ENCODE measurements at regions not wholly inside any gene's neighbourhood (a gene's known extent, or its start where the extent isn't known, plus 50 kb on each side); places are given as distances from the start of the nearest gene placed in this dataset.

DNA sequence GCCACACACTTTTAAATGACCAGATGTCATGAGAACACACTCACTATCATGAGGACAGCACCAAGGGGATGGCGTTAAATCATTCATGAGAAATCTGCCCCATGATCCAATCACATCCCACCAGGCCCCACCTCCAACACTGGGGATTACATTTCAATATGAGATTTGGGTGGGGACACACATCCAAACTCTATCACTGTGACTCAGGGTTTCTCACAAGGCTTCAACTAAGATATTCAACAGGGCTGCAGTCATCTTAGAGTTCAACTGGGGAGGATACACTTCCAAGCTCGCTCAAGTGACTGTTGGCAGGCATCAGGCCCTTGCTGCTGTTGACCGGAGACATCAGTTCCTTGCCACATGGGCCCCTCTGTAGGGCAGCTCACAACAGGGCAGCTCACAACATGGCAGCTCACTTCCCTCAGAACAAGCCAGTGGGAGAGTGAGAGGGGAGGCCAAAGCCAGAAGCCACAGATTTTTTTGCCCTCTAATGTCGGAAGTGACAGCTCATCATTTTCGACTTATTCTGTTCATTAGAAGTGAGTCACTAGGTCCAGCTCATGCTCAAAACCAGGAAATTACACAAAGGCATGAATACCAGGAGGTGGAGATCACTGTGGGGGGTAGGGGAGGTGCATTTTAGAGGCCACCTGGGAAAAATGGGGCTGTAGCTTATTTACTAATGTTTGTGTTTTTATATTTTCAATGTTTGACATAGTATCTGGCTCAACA, 50.8 kb upstream of the PTHLH start:
- no peak for DNase-seq
- Histone ChIP-seq H3K4me3 (ENCODE audit: low read depth, low read length) (no peak overlapping the region), H3K27me3 (no peaks in the 10 kb centered on the region), H3K36me3 (no peaks in the 10 kb centered on the region), H3K4me1 (peaks cover 15% of the 10 kb centered on the region), H3K9me3 (no peaks in the 10 kb centered on the region)
- no peak for TF ChIP-seq CTCF (IDR thresholded peaks at IDR 0.05; ENCODE audit: low read depth, low read length)

DNA sequence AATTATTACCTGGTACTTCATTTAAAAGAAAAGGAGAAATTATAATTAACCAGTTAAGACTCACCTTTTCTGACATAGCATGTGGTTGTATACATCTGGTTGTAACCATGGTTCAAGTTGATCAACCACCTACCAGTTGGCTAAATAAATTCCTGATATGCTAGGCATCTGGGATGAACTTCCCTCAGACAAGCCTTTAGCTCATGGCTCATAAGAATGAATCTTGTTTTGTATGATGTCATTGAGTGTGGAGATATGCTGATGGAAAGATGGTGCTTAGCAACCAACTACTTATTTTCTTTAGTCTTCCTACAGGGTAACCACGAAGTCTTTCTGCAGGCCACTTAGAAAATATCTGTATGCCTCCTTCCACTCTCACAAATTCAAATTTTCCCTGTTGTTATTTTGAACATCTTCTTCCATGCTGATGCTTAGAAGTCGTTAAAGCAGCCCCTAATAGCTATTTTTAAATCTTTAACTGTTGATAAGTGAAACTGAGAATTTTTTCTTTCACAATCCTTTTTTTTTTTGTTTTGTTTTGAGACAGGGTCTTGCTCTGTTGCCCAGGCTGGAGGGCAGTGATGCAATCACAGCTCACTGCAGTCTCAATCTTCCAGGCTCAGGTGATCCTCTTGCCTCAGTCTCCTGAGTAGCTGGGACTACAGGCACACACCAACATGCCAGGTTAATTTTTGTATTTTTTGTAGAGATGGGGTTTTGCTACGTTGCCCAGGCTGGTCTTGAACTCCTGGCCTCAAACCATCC, 51.9 kb upstream of the PTHLH start:
- DNase-seq: no peak
- Histone ChIP-seq H3K36me3 (no peaks in the 10 kb centered on the region), H3K4me3 (ENCODE audit: low read depth, low read length) (no peak overlapping the region), H3K27me3 (no peaks in the 10 kb centered on the region), H3K9me3 (no peaks in the 10 kb centered on the region), H3K4me1 (peaks cover 19% of the 10 kb centered on the region)
- TF ChIP-seq CTCF (IDR thresholded peaks at IDR 0.05; ENCODE audit: low read depth, low read length): no peak

GRCh38 chr12:28025821-28026505, 53.4 kb upstream of the PTHLH start:
- Histone ChIP-seq H3K36me3 (no peaks in the 10 kb centered on the region), H3K4me3 (ENCODE audit: low read depth, low read length) (no peak overlapping the region), H3K9me3 (no peaks in the 10 kb centered on the region), H3K27me3 (no peaks in the 10 kb centered on the region), H3K4me1 (peaks cover 19% of the 10 kb centered on the region)
- DNase-seq: no peak
- no peak for TF ChIP-seq CTCF (IDR thresholded peaks at IDR 0.05; ENCODE audit: low read depth, low read length)

GRCh38 chr12:28026701-28027100, 54.2 kb upstream of the PTHLH start:
- Histone ChIP-seq H3K9me3 (no peaks in the 10 kb centered on the region), H3K4me1 (peaks cover 19% of the 10 kb centered on the region), H3K4me3 (ENCODE audit: low read depth, low read length) (no peak overlapping the region), H3K27me3 (no peaks in the 10 kb centered on the region), H3K36me3 (no peaks in the 10 kb centered on the region)
- TF ChIP-seq CTCF (IDR thresholded peaks at IDR 0.05; ENCODE audit: low read depth, low read length): no peak
- peak; percentile 37 for DNase-seq

DNA sequence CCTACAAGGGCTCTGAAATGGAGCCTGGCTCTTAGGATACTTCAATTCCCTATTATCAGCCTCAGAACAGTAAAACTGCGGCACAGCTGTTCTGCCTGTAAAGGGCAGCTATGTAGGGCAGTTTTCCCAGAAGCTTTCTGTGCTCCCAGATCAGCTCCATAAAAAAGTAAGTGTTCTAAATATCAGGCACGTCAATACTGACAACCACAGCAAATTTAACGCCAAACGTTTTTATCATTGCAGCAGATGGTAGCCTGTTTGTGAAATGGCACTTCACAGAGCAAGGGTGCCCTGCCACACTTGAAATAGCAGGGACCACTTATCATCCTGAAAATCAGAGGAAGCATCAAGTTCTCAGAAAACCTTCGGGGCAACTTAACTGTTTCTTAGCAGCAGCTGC, 54.8 kb upstream of the PTHLH start:
- Histone ChIP-seq H3K9me3 (no peaks in the 10 kb centered on the region), H3K4me1 (peaks cover 19% of the 10 kb centered on the region), H3K36me3 (no peaks in the 10 kb centered on the region), H3K4me3 (ENCODE audit: low read depth, low read length) (no peak overlapping the region), H3K27me3 (no peaks in the 10 kb centered on the region)
- TF ChIP-seq CTCF (IDR thresholded peaks at IDR 0.05; ENCODE audit: low read depth, low read length): no peak
- DNase-seq: peak; percentile 12

All from BE2C (cell line).